GM12865 (cell line): ENCODE measurements at regions not wholly inside any gene's neighbourhood (a gene's known extent, or its start where the extent isn't known, plus 50 kb on each side); places are given as distances from the start of the nearest gene placed in this dataset.
"Not testable (repeated sequence)": the region's sequence is repeated elsewhere in the genome, so short reads cannot be mapped to it uniquely, and the experiment has no call there.

Experiments used
- DNase-seq: peaks from one replicate; pipeline ENCODE4 v3.0.0; 2010; ENCODE audit warnings: low read depth
- H3K4me3 ChIP-seq: 2 replicates; pipeline ENCODE4 v1.5.1; 2011; ENCODE audit warnings: mild to moderate bottlenecking, low read depth, low read length, control low read depth
- CTCF ChIP-seq: IDR thresholded peaks from 2 replicates; pipeline ENCODE4 v1.5.1; 2011; ENCODE audit warnings: low read length, control low read depth, low read depth, inconsistent platforms; ENCODE audit not compliant: insufficient read depth; ENCODE audit errors: missing control alignments

- DNase-seq = no peak
- no peak for TF ChIP-seq CTCF
- H3K4me3 ChIP-seq = no peak overlapping the region
These were observed 2286.3 kb upstream of the RAG2 start for GRCh38 chr11:38884145-38884865.

- DNase-seq = no peak
- no peak overlapping the region for H3K4me3 ChIP-seq
- TF ChIP-seq CTCF = no peak
These were observed 2269.3 kb upstream of the RAG2 start for GRCh38 chr11:38867338-38867737.

GRCh38 chr11:38865922-38866321 lies 2267.9 kb upstream of the RAG2 start:
- no peak for DNase-seq
- no peak overlapping the region for H3K4me3 ChIP-seq
- no peak for TF ChIP-seq CTCF

GRCh38 chr11:38842991-38843390 lies 2245.0 kb upstream of the RAG2 start:
- no peak for TF ChIP-seq CTCF
- no peak for DNase-seq

GRCh38 chr11:38839071-38839470 lies 2241.0 kb upstream of the RAG2 start:
- DNase-seq = no peak
- TF ChIP-seq CTCF = no peak
- no peak overlapping the region for H3K4me3 ChIP-seq

More at GRCh38 chr11:38842991-38843390, 2245.0 kb upstream of the RAG2 start:
- no peak overlapping the region for H3K4me3 ChIP-seq

- no peak overlapping the region for H3K4me3 ChIP-seq
- no peak for DNase-seq
- no peak for TF ChIP-seq CTCF
These were observed 2237.9 kb upstream of the RAG2 start for GRCh38 chr11:38835966-38836365.

- peak; percentile 1 for DNase-seq
- no peak overlapping the region for H3K4me3 ChIP-seq
- TF ChIP-seq CTCF = no peak
These were observed 2226.5 kb upstream of the RAG2 start for GRCh38 chr11:38824573-38824972.

GRCh38 chr11:38821786-38822185 lies 2223.8 kb upstream of the RAG2 start:
- DNase-seq, H3K4me3 ChIP-seq: not testable (repeated sequence)
